ENCODE measurements at regions not wholly inside any gene's neighbourhood (a gene's known extent, or its start where the extent isn't known, plus 50 kb on each side); places are given as distances from the start of the nearest gene placed in this dataset.

DNA sequence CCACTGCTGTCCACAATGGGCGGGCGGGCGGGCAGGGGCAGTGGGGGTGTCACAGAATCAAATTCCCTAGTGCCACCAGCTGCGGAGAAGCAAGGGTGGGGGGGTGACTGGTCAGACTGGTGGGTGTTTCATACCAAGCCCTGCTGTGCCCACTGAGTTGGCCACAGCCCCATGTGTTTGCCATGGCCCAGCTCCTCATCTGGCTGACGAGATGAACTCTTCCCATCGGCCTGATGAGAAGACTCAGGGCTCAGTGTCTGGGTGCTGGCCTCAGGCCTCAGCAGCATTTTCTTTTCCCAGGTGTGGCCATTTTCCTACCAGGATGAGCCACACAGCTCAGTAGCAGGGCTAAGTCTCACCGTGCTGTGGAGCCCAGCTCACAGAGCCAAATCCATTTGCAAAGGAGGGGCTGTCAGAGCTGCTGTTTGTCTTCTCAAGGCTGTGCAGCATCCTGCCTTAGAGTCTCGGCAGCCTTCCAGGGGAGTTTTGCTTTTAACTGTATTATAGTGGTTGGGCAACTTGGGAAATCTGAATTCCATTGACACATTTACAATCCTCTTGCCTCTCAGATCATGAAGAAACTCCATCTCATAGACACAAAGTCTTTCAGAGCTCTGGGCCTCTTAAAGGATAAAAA is 176.8 kb downstream of the ABHD5 start:
- DNase-seq = no peak

DNA sequence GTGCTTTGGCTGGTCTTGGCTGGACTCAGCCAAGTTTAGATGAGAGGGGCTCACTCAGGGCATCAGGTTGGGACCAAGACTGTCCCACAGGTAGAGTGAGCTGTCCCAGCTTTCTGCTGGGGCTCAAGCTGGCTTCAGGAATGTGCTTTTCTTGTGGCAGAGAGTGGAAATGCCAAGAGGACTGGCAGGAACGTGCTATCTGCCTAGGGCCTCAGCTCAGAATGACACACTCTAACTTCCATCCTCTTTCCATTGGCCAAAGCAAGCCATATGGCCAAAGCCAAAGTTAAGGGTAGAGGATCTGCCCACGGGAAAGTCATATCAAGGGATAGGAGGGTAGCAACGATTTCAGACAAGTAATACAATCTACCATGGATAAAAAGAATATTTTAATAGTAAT is 178.8 kb downstream of the ABHD5 start:
- no peak for DNase-seq

DNA sequence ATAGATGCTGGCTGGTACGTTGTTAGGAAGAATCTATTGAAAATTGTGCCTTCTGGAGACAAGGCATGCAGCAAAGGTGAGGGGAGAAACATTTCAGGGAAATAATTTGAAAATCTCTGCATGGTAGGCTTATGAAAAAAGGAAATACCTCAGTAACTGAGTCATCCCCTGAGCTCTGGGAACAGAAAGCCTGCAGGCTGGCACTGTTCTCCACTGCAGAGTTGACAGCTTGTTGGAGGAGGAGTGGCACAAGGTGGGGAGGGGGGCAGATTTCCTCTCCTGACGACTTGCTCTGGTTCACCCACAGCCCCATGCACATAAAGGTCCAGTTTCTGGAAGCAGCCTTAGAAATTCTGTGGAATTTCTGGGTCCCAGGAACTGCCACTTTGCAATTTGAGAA is 179.4 kb downstream of the ABHD5 start:
- DNase-seq = no peak

DNA sequence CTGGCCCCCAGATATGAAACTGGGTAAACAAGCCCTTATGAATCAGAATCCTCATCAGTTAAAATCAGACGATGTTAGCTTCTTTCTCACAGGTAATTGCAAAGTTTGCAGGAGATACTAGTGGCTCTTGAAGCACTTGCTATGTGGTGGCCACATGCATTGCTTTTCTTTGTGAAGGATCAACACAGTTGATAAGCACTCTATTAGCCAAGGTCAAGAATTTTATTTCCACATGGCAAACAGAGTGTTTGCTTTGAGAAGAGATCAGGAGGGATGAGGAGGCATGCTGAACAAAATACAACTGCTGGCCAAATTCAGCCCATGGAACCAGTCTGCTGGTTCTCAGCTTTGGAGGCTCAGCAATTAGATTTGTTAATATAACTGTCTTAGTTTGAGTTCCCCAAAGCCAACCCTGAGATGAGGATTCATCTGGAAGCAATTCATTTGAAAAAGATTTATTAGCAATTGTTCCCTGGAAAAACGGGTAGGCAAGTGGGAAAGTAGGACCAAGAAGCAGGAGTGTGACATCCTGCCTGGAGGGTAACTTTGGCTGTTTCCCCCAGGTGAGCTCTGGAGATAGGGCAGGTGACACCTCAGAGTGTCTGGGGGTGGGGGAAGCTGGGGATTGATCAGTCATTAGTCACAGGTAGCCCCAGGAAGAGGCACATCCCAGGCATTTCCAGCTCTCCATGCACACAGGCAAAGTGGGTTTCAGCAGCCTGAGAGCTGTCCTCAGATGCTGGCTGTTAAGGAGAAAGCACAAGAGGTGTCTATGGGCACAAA is 180.3 kb downstream of the ABHD5 start:
- no peak for DNase-seq

DNA sequence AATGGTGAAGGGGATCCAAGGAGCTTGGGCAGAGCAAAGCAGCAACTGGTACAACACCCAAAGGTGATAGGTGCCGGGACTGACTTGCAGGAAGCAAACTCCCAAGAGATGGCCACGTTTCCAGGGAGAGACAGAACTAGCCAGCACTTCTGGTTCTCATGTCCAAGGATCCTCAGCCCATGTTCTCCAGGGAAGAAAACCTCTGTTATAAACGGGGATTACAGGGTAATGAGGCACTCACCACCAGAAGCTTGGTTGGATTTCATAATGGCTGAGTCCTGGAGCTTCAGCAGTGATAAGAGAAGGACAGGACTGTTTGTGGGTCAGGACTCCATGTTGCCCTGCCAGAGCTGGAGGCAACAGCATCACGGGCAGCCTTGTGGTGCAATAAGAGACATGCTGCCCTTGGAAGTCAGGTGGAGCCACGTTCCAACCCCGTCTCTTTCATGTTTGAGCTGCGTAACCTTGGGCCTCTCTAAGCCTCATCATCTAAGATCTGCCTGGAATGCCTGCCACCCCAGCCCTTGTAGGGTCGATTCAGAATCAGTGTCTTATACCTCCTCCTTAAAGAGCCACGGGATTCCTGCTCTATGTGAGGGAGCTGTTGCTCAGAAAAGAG is 181.0 kb downstream of the ABHD5 start:
- no peak for DNase-seq

DNA sequence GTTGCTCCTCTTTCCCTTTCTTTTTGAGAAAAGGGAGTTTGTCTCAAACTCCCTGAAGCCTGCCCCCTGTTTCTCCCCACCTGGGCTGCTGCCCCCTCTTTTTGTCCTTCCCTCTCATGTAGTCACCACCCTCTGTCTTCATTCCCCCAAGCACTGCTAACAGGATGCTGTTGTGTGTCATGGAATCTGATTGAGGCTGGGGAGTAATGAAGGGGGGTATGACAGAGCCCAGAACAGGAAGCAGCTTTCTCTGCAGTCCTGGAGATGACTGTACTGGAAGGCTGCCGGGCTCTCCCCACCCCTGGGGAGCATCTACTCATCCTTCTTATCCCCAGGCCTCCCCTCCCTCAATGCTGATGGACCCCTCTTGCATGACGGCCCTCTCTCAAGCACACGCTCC is 181.6 kb downstream of the ABHD5 start:
- DNase-seq = no peak

DNA sequence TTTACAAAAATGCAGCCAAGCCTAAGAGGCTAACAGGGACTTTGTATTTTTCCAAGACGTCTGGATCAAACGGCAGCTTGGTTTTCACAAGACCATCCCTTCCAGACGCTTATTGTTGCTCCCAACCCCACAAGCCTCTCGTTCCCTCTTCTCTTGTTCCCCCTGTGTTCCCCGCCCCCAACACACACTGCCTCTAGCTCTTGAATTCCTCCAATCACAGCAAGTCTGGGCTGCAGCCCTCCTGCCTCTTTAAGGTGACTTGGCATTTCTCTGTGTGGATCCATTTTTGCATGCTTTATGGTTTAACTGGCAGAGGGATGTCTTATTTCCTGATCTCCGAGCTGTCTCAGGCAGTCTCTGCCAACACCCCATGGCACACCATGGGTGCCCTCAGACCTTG is 182.2 kb downstream of the ABHD5 start:
- DNase-seq = no peak

DNA sequence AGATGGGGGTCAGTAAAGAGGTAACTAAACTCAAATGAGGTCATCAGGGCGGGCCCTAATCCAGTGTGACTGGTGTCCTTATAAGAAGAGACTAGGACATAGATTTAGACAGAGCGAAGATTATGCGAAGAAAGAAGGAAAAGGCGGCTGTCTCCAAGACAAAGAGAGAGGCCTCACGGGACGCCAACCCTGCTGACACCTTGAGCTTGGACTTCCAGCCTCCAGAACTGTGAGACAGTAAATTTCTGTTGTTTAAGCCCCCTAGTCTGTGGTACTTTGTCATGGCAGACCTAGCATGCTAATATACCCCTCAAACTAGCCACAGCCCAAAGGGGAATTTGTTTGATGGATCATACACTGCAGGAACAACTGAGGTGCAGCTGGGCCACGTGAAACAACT is 183.0 kb downstream of the ABHD5 start:
- DNase-seq = no peak

DNA sequence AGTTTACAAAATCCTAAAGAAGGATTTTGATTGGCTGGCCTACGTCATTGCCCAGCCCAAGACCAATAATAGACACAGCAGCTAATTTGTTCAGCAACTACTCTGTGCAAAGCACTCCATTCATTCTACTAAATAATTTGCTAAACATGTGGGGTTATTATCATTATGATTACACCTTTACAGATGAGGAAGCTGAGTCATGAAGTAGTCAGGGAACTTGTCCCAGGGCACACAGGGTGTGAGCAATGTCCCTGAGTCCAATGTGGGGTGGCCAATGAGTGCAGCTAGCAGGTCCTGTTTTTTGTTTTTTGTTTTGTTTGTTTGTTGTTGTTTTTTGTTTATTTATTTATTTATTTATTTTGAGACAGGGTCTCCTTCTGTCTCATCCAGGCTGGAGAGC is 183.6 kb downstream of the ABHD5 start:
- DNase-seq = no peak

DNA sequence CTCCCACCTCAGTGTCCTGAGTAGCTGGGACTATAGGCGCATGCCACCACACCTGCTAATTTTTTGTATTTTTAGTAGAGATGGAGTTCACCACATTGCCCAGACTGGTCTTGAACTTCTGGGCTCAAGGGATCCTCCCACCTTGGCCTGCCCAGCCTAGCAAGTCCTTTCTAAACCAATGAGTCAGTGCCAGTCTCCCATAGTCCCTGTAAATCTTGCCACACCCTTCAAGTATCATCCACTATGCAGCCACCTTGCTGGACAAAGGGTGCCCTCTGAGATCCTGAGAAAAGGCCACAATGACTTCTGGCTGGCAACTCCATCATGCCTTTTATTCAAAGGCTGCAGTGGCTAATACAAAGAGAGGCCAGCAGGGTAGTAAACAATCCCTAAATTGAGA is 184.0 kb downstream of the ABHD5 start:
- DNase-seq = no peak

DNA sequence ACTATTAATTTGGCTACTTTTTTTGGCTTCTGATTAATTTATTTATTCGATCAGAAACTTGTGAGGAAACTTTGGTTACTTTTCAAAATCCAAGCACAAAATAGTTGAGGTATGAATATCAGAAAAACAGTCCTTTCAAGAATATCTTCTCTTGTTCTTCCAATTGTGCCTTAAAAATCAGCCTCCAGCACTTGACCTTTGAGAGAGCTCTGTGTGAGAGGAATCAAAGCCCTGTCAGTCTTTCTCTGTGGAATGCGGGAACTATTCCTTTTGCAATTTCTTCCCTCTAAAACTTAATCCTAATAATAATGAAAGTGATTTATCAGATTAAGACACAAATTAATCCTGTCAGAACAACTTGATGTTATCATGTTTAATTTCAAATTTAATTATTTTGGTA is 185.9 kb downstream of the ABHD5 start:
- no peak for DNase-seq

DNA sequence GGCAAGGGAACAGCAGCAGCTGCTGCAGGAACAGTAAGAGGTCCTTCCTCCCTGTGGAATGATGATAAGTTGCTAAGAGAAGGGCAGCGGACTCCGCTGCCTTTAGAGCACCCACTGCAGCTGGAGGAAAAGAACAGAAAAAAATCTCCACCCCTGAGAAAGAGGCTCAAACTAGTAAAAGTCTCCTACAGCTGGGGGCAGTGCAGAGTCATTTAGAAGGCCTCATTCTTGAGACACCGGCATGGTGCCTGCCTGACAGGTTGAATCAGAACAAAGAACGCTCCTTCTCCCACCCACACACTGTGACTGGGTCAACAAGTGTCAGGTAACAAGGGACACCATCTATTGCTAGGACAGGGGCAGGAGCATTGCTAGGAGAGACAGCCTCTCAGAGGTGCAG is 188.4 kb downstream of the ABHD5 start:
- DNase-seq = no peak

DNA sequence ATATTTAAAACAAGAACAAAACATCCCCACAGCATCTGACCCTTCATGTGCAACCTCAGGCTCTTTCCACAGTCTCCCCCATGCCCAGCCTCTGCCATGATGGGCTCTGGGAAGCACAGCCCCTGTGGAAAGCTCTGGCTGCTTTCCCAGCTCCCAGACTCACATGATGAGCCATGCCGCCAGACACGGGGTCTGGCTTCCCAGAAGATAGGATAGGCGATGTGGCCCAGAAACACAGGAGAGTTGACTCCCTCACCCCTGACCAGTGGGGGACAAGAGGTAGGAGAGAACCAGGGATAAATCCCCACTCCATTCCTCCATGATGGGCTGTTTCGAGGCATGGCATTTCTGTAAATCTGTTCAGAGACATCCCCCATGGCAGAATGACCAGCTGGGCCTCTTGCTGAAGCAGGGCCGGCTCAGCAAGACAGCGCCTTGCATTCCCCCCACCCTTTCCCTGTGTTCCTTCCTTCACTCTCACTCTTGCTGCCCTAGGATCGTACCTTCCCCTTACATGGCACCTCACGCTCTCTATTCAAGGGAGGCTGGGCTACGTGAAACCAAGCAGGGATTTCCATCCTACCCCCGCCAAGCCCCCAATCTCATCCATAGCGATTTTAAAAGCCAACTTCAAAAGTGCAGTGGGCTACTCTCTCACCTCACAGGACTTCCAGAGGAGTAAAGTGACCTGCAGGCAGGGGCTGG is 192.4 kb downstream of the ABHD5 start:
- no peak for DNase-seq

DNA sequence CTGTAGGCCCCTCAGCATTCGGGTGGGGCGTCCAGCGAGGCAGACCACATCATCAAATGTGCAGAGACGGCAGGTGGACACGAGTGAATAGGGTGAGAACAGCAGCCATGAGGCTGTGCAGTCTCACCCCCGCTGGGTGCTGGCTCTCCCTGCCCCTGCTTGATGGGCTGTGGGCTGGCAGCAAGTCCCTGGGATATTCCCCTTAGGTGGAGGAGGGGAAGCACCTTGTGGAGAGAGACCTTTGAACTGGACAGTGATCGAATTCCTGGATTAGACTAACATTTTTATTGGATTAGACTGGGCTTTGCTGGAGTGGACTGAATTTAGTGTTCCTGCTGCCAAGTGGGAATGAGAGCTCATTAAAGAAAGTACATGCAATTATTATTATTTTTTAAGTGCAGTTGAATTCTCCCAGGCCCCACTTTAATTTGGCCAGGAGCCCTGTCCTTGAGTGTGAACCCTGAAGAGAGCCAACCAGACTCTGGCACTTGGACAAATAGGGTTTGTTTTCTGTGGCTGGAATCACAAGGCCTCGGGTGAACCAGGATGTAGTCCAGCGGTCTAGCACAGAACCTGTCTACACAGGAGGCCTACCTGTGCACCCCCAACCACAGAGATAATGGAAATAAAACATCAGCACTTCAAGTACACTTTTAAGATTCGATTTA is 193.1 kb downstream of the ABHD5 start:
- no peak for DNase-seq

DNA sequence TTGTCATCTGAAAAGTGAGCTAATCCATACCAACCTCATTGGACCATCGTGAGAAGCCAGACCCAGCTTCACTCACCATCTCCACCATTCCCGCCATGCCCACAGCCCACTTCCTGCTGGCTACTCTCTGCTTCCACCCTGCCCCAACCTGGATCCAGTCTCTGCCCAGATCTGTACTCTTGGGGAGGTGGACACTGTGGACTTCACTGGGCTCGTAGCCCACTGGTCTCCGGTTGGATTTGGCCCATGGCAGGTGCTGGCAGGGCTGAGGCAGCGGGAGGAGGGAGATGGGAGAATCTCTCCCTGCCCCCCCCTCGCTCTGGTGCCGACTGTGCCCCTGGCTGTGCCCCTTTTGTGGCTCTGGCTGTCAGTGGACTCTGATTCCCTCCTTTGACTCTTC is 193.8 kb downstream of the ABHD5 start:
- DNase-seq = no peak

DNA sequence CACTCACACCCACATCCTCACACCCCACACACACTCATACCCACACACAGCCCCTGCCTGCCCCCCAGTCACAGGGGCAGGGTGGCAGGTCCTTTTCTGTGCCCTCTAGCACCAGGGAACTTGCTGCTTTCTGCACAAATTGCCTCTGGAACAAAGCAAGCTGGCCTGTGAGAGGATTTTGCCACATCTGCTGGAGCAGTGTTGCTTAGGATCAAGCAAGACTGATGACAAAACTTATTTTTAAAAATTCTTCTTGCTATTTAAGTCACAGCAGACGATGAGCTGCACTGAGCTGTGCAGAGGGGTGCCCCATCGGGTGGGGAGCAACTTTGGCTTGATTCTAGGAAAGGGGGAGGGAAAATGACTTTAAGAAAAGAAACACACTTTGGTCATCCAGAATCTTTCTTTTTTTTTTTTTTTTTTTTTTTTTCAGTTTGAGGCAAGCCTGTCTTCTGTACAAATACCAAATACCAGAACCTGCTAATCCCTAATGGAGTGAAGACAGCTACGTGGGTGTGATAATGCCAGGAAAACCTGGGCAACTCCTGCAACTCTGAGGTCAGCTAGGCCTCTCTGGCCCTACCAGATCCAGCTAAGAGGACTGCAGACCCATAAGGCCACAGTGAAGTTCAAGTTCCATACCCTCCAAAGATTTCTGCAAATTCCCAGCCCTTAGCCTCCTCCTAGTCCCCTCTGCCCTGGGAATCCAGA is 195.3 kb downstream of the ABHD5 start:
- DNase-seq = no peak

DNA sequence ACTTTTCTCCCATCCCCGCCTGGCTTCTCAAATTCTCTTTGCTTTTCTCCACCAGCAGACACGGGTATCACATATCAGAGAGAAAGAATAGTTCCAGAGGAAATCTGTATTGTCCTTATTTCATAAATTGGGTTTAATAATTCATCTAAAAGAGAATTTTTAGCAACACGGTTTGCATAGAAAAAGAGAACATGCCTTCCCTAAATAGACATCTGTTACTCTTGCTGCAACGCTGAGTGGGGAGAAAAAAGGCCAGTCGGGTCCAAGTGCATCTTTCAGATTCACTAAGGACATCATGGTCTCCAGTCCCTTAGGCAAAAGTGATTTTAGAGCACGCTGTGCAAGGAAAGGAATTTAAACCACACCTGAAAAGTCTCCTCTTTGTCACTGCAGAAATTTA is 201.3 kb downstream of the ABHD5 start:
- DNase-seq = no peak

DNA sequence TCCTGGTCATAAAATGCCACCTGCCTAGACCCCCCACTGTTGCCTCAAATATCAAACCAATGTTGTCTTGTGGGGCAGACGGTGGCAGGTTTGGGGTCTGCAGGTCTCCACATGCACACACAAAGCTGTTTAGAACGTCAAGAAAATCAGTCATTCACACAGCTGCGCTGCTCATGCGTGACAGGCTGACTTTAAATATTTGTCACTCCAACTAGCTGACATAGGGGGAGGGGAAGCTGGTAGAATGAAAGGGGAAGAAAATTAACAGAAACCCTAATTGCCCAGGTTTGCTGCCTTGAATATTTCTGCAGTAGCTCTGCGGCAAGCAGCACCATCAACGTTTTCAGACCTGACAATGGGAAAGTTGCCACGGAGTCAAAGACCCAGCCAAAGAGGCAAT is 201.8 kb downstream of the ABHD5 start:
- DNase-seq = no peak

DNA sequence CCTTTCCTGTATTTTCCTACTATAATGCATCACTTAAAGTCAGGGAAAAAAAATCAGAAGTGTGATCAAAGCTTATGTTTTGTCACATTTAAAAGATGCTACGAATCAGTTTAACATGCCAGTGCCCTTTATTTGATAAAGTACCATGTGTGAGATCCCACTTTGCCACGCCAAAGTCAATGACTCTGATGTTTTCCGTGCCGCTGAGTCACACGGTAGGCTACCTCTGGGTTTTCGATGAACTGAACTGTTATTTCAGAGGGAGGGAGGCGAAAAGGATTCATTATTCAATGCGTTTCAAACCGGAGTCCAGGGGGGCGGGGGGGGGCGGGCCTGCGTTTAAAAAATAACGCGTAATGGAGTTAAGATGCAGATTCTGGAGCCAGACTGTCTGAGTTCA is 203.0 kb downstream of the ABHD5 start:
- DNase-seq = no peak

DNA sequence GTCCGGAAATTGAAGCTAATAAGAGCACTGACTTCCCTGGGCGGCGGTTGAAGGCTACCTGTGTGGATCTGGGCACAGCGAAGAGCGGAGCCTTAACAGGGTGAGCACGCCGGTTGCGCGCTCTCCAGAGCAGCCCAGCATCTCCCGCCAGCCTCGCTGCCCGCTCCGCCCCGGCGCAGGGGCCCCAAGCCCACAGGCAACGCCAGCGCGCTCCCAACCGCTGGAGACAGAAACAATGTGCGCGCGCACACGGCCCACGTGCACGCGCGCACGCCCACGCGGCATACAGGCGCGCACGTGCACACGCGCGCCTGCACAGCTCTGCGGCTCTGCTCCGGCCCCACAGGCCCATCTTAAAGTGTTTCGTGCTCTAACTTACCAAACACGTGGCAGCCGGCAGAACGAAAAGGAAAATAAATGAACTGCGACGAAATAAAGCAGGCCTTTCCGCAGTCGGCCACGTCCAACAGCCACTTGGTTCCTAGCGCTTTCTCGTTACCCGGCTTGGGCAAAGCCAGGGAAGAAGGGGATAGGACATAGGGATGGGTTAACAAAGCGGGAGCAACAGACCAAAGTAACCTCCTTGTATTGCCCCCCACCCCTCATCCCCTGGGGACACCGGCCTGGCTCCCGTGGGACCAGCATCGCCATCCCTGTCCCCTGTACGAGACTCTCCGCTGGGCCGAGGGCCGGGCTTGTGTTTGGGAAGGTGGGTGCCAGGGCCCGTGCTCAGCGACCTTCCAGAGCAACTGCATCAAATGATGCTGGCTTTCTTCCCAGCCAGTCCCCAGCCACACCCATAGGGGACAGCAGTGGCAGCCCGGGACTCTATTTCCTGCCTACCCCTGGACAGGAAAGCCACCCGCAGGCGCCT is 203.7 kb downstream of the ABHD5 start:
- DNase-seq = no peak

DNA sequence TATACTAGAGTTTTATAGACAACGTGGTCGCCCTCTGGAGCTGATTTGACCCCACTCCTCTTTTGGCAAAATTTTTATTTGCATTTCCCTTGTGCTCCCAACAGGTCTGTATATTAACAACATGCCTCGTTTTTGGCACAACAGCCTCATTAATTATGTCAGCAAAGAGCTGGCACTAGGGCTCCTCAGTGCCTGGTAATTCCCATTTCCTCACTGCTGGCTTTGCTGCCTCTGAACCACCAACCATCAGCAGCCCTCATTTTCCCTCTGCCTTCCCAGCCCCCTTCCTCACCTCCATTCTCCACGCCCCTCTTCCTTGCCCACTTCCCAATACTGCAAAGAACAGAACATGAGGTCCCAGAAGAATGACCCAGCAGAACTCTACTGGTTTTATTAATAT is 204.8 kb downstream of the ABHD5 start:
- DNase-seq = no peak

DNA sequence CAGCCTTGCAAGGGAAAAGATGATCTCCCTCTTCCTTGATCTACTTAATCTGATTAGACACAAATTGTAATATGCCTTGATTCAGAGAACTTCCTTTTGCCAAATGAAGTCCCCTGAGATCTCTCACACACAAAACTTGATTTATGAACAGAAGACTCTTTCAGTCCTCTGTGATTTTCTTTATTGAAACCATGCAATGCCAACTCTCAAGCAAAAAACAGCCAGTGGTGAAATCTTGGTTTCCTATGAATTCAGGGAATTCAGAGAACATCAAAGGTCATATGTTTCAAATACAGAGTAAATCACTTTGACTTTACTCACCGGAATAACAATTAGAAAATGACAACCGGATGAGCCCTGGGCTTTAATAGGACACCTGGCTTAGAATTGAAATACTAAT is 211.7 kb downstream of the ABHD5 start:
- DNase-seq = no peak
